Fibroblast of villous mesenchyme (primary cell): ENCODE measurements at regions not wholly inside any gene's neighbourhood (a gene's known extent, or its start where the extent isn't known, plus 50 kb on each side); places are given as distances from the start of the nearest gene placed in this dataset.
A peak's percentile ranks its signal among the peaks of the same experiment; 100 is the strongest.
"Not testable (repeated sequence)": the region's sequence is repeated elsewhere in the genome, so short reads cannot be mapped to it uniquely, and the experiment has no call there.

Experiments used
- DNase-seq: peaks from one replicate; pipeline ENCODE4 v3.0.0-alpha.2; 2010; ENCODE audit warnings: low read depth
- H3K4me3 ChIP-seq: 2 replicates; pipeline ENCODE4 v1.5.1; 2011; ENCODE audit warnings: low read depth, mild to moderate bottlenecking, low read length
- TF ChIP-seq, protein P1 (sequence below): IDR thresholded peaks from 2 replicates; pipeline ENCODE4 v1.5.1; 2012; ENCODE audit warnings: low read depth, mild to moderate bottlenecking, low read length; ENCODE audit not compliant: insufficient read depth

DNA sequence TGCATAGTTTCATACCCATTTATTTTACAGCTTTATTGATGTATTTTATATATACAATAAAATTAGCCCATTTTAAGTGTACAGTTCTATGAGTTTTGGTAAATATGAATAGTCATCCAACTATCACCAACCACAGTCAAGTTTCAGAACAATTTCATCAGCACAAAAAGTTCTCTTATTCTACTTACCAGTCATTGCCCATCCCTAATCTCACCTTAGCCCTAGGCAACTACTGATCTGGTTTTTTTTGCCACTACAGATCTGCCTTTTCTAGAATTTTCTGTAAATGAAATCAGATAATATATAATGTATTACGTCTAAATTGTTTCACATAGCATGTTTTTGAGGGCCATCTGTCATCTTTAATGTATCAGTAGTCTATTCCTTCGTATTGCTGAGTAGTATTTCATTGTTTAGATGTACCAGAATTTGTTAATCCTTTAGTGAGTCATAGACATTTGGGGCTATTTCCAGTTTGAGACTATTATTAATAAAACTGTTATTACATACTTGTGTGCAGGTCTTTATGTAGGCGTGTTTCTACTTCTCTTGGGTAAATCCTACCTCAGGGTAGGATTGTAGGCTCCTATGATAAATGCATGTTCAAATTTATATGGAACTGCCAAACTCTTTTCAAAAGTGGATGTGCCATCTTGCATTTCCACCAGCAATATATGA is 198.5 kb upstream of the ADAMTSL1 start:
- DNase-seq, result no peak
- TF ChIP-seq, protein P1, sequence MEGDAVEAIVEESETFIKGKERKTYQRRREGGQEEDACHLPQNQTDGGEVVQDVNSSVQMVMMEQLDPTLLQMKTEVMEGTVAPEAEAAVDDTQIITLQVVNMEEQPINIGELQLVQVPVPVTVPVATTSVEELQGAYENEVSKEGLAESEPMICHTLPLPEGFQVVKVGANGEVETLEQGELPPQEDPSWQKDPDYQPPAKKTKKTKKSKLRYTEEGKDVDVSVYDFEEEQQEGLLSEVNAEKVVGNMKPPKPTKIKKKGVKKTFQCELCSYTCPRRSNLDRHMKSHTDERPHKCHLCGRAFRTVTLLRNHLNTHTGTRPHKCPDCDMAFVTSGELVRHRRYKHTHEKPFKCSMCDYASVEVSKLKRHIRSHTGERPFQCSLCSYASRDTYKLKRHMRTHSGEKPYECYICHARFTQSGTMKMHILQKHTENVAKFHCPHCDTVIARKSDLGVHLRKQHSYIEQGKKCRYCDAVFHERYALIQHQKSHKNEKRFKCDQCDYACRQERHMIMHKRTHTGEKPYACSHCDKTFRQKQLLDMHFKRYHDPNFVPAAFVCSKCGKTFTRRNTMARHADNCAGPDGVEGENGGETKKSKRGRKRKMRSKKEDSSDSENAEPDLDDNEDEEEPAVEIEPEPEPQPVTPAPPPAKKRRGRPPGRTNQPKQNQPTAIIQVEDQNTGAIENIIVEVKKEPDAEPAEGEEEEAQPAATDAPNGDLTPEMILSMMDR, result no peak
- no peak overlapping the region for H3K4me3 ChIP-seq

DNA sequence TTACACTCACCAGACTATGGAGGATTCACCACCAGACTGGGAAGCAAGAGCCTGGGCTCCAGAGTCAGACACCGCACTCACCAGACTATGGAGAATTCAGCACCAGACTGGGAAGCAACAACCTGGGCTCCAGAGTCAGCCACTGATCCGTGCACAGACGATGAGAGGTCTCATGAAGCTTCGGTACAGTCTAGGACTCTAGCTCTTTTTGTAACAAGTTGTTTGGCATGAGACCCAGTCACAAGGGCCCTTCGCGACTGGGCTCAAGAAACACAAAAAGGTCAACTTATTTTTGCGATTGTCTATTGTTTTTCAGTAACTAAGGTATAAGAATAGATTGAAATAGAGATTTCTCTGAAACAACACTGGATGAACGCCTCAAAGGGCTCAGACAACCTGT is 192.7 kb upstream of the ADAMTSL1 start:
- no peak overlapping the region for H3K4me3 ChIP-seq
- TF ChIP-seq, protein P1, result no peak
- no peak for DNase-seq

DNA sequence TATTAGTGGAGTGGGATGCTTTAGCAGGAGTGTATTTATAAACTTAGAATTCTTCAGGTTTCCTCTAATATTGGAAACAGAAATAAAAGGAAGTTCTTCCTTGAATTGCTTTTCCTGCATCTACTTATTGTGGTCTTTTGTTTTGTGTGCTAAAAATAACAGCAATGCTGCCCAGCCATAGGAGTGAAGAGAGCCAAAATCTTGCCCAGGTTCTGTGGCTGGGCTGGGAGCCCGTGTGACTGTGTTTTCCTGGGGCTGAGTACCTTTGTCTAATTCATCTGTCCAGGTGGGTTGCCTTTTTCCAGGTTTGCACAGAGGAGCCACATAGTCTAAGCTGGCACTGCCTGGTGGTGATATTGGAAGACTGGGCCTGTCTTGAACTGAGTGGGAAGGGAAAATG is 179.7 kb upstream of the ADAMTSL1 start:
- TF ChIP-seq, protein P1, result no peak
- no peak overlapping the region for H3K4me3 ChIP-seq
- DNase-seq, result no peak

DNA sequence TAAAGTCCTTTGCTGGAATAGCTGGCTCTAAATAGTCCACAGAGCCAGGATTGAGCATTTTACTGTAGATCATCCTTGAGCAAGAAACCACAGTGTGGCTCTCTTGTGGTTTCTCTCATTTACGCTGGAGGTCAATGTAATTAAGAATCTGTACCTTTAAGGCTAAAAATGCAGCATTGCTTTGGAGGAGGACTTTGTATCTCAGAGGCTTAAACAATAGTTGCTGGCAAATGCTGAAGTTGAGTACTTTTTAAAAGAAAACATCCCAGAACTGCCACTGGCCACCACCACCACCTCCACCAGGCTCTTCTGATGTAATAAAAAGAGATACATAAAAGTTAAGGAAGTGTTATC is 177.3 kb upstream of the ADAMTSL1 start:
- DNase-seq, result no peak
- TF ChIP-seq, protein P1, result no peak
- H3K4me3 ChIP-seq, result no peak overlapping the region

DNA sequence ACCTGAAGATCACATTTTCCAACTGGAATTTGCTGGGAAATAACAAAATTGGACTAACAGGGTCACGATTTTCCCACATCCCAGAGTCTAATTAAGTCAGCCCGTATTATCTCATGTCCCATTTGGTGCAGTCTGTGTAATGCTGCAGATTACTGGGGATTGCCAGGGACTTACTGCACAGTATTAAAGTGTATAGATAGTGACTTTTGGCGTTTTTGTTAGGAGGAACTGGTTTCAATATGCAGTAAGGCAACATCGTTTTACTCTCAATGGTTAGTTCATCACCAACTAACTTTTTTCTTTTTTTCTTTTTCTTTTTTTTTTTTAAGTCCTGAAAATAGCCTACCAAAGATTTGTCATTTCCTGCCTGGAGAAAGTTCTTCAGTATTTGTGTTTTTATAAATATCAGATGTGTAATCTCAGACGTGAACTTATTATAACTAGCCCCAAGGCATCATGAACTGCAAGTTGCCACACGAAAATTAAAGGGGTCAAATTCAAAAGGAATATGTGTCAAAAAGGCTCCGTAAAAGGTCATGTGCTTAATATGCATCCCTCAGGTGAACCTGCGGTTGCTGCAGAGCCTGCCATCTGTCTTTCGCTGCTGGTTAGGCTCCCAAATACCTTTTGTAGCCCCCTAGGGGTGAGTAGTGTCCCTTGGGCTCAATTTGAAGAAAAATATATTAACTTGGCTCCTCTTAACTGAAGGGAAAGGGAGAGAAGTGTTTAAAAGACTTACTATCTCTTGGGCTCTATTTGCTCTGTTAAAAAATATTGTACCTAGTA is 176.7 kb upstream of the ADAMTSL1 start:
- peak; percentile 11 for DNase-seq
- no peak overlapping the region for H3K4me3 ChIP-seq
- TF ChIP-seq, protein P1, result peak; percentile 21

DNA sequence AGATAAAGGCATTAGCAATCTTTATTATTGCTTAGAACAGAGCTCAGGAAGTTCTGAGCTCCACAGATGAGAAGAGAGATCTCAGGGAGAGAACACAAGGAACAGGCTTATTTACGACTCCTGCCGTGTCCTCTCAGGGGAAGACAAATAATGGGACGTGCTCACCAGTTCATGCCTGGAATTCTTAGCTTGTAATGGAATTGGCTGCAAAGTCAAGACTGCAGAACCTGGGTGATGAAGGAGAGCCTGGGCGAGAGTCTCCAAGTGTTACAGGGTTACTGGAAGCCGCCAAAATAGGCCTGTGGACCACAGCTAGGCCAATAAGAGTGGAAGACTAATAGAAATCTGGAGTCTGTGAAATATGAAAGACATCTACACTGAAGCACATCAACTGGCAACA is 174.5 kb upstream of the ADAMTSL1 start:
- H3K4me3 ChIP-seq, result no peak overlapping the region
- DNase-seq, result no peak
- TF ChIP-seq, protein P1, result no peak

DNA sequence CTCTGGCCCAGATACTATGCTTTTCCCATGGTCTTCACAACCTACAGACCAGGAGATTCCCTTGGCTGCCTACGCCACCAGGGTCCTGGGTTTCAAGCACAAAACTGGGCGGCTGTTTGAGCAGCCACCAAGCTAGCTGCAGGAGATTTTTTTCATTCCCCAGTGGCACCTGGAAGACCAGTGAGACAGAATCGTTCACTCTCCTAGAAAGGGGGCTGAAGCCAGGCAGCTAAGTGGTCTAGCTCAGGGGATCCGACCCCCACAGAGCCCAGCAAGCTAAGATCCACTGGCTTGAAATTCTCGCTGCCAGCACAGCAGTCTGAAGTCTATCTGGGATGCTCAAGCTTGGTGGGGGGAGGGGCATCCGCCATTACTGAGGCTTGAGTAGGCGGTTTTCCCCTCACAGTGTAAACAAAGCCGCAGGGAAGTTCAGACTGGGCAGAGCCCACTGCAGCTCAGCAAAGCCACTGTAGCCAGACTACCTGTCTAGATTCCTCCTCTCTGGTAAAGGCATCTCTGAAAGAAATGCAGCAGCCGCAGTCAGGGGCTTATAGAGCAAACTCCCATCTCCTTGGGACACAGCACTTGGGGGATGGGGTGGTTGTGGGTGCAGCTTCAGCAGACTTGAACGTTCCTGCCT is 168.7 kb upstream of the ADAMTSL1 start:
- H3K4me3 ChIP-seq, DNase-seq: not testable (repeated sequence)
